Activated T-helper 1 cell treated with Interleukin-2 at 50 U/mL for 16 hours (primary cell): ENCODE measurements at regions not wholly inside any gene's neighbourhood (a gene's known extent, or its start where the extent isn't known, plus 50 kb on each side); places are given as distances from the start of the nearest gene placed in this dataset.
"Not testable (repeated sequence)": the region's sequence is repeated elsewhere in the genome, so short reads cannot be mapped to it uniquely, and the experiment has no call there.

Experiments
- DNase-seq: peaks from one replicate; pipeline ENCODE4 v3.0.0-alpha.2; 2020; ENCODE audit warnings: low read depth

- not testable (repeated sequence) for DNase-seq
Observed at GRCh38 chr2:111425789-111426201, 305.1 kb downstream of the BCL2L11 start.

- DNase-seq: not testable (repeated sequence)
Observed at GRCh38 chr2:111427346-111427745, 306.6 kb downstream of the BCL2L11 start.

GRCh38 chr2:111428915-111429314, 308.2 kb downstream of the BCL2L11 start:
- DNase-seq: not testable (repeated sequence)

GRCh38 chr2:111429353-111429752, 308.6 kb downstream of the BCL2L11 start:
- not testable (repeated sequence) for DNase-seq

- DNase-seq: not testable (repeated sequence)
Observed at GRCh38 chr2:111430817-111431661, 310.3 kb downstream of the BCL2L11 start.

GRCh38 chr2:111432423-111432822, 311.7 kb downstream of the BCL2L11 start:
- not testable (repeated sequence) for DNase-seq

- DNase-seq: not testable (repeated sequence)
Observed at GRCh38 chr2:111432916-111433499, 312.3 kb downstream of the BCL2L11 start.

GRCh38 chr2:111433892-111434607, 313.3 kb downstream of the BCL2L11 start:
- not testable (repeated sequence) for DNase-seq

GRCh38 chr2:111434608-111434939, 313.9 kb downstream of the BCL2L11 start:
- DNase-seq: not testable (repeated sequence)

GRCh38 chr2:111435553-111436310, 315.0 kb downstream of the BCL2L11 start:
- DNase-seq: not testable (repeated sequence)

GRCh38 chr2:111436411-111436810, 315.7 kb downstream of the BCL2L11 start:
- not testable (repeated sequence) for DNase-seq

GRCh38 chr2:111437288-111437990, 316.7 kb downstream of the BCL2L11 start:
- not testable (repeated sequence) for DNase-seq

- not testable (repeated sequence) for DNase-seq
Observed at GRCh38 chr2:111438161-111438560, 317.4 kb downstream of the BCL2L11 start.

GRCh38 chr2:111439237-111439636, 318.5 kb downstream of the BCL2L11 start:
- not testable (repeated sequence) for DNase-seq

GRCh38 chr2:111441614-111442013, 320.9 kb downstream of the BCL2L11 start:
- DNase-seq: not testable (repeated sequence)

GRCh38 chr2:111442767-111443454, 322.2 kb downstream of the BCL2L11 start:
- not testable (repeated sequence) for DNase-seq

- not testable (repeated sequence) for DNase-seq
Observed at GRCh38 chr2:111444516-111444915, 323.8 kb downstream of the BCL2L11 start.

GRCh38 chr2:111445191-111445929, 324.6 kb downstream of the BCL2L11 start:
- not testable (repeated sequence) for DNase-seq

GRCh38 chr2:111445941-111446340, 325.2 kb downstream of the BCL2L11 start:
- DNase-seq: not testable (repeated sequence)

- DNase-seq: not testable (repeated sequence)
Observed at GRCh38 chr2:111447482-111447881, 326.8 kb downstream of the BCL2L11 start.
